GM23248 (cell line): ENCODE measurements at regions not wholly inside any gene's neighbourhood (a gene's known extent, or its start where the extent isn't known, plus 50 kb on each side); places are given as distances from the start of the nearest gene placed in this dataset.

ENCODE experiments used
- EZH2 ChIP-seq: fragments of 200-600 bp; sonication (generic); IDR thresholded peaks from 2 replicates; pipeline ENCODE4 v1.6.1; 2018; ENCODE audit warnings: antibody characterized with exemption, mild to moderate bottlenecking; ENCODE audit not compliant: insufficient read depth, poor library complexity, severe bottlenecking
- EZH2phosphoT487 ChIP-seq: fragments of 200-600 bp; sonication (generic); IDR thresholded peaks from 2 replicates; pipeline ENCODE4 v1.6.1; 2018; ENCODE audit warnings: antibody characterized with exemption, moderate library complexity, mild to moderate bottlenecking, low read depth; ENCODE audit not compliant: insufficient read depth

GRCh38 chr2:153228904-153229303 lies 249.7 kb downstream of the RPRM start:
- no peak for TF ChIP-seq EZH2
- TF ChIP-seq EZH2phosphoT487 = no peak
